ENCODE measurements at regions not wholly inside any gene's neighbourhood (a gene's known extent, or its start where the extent isn't known, plus 50 kb on each side); places are given as distances from the start of the nearest gene placed in this dataset.

DNA sequence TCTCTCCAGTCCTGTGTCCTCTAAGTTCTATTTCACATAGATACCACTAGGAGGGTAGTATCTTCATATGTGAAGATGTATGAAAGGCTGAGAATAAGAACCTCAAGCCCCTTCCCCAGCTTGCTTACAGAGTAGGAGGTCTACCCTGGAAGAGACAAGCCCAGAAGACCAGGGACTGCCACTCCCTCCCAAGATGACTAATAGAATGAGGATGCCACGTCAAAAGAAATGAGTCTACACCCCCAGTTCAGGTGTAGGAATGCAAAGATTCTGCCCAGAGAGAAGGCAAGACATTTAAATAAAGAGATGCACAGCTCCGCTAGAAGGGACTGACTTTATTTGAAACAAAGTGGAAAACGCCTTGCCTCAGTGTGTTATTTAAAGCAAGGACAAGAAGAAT, 1006.0 kb upstream of the USP15 start:
- TF ChIP-seq, protein P1, sequence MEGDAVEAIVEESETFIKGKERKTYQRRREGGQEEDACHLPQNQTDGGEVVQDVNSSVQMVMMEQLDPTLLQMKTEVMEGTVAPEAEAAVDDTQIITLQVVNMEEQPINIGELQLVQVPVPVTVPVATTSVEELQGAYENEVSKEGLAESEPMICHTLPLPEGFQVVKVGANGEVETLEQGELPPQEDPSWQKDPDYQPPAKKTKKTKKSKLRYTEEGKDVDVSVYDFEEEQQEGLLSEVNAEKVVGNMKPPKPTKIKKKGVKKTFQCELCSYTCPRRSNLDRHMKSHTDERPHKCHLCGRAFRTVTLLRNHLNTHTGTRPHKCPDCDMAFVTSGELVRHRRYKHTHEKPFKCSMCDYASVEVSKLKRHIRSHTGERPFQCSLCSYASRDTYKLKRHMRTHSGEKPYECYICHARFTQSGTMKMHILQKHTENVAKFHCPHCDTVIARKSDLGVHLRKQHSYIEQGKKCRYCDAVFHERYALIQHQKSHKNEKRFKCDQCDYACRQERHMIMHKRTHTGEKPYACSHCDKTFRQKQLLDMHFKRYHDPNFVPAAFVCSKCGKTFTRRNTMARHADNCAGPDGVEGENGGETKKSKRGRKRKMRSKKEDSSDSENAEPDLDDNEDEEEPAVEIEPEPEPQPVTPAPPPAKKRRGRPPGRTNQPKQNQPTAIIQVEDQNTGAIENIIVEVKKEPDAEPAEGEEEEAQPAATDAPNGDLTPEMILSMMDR (conservative IDR thresholded peaks at IDR 0.05 in 1 of 2, IDR thresholded peaks at IDR 0.05 in 1 of 2; ENCODE audit: low read depth in 1 of 2, low read length in 2 of 2): no peak
- TF ChIP-seq EZH2 (IDR thresholded peaks at IDR 0.05; ENCODE audit: low read length, missing control alignments): no peak

Data from fibroblast of lung (primary cell).